Activated CD4-positive, alpha-beta memory T cell treated with anti-CD3 and anti-CD28 coated beads for 36 hours (primary cell): ENCODE measurements at regions not wholly inside any gene's neighbourhood (a gene's known extent, or its start where the extent isn't known, plus 50 kb on each side); places are given as distances from the start of the nearest gene placed in this dataset.
A peak's percentile ranks its signal among the peaks of the same experiment; 100 is the strongest.

Source experiments
- CTCF ChIA-PET: fragments of 350-600 bp; sonication (Branson Sonifier 250); formaldehyde crosslinking; loops from one replicate; lab custom pipeline; 2021; ENCODE audit warnings: antibody characterized with exemption, inconsistent platforms; lab: Charles Lee
- POLR2A ChIA-PET: fragments of 350-600 bp; sonication (Branson Sonifier 250); formaldehyde crosslinking; loops from one replicate; lab custom pipeline; 2021; ENCODE audit warnings: antibody characterized with exemption; lab: Charles Lee
- DNase-seq: peaks from one replicate; pipeline ENCODE4 v3.0.0-alpha.2; 2020
- H3K27ac Mint-ChIP-seq: one replicate; pipeline ENCODE4 v1.8.0; 2021; ENCODE audit warnings: mixed read lengths
- H3K27me3 Mint-ChIP-seq: one replicate; pipeline ENCODE4 v1.8.0; 2021; ENCODE audit warnings: mixed read lengths
- H3K36me3 Mint-ChIP-seq: one replicate; pipeline ENCODE4 v1.8.0; 2021; ENCODE audit warnings: mixed read lengths
- H3K4me1 Mint-ChIP-seq: one replicate; pipeline ENCODE4 v1.8.0; 2021; ENCODE audit warnings: low read depth, mixed read lengths
- H3K4me3 Mint-ChIP-seq: one replicate; pipeline ENCODE4 v1.8.0; 2021; ENCODE audit warnings: mild to moderate bottlenecking, mixed read lengths
- H3K9me3 Mint-ChIP-seq: one replicate; pipeline ENCODE4 v1.8.0; 2021; ENCODE audit warnings: mixed read lengths
- intact Hi-C: fragments of 100-400 bp; cut with micrococcal nuclease; formaldehyde crosslinking; loops from one replicate; pipeline ENCODE4 v1.15.1; 2023

DNA sequence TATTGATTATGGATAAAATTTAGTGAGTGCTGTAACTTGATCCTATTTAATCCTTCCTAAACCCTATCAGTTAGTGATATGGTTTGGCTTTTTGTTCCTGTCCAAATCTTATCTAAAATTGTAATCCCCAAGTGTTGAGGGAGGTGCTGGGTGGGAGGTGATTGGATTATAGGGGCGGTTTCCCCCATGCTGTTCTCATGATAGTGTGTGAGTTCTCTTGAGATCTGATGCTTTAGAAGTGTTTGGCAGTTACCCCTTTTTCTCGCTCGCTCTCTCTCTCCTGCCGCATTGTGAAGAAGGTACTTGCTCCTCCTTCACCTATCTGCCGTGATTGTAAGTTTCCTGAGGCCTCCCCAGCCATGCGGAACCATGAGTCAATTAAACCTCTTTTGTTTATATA lies 134.0 kb upstream of the SUCLG2 start:
- Mint-ChIP-seq H3K36me3 (peaks cover 9% of the 10 kb centered on the region), H3K9me3 (peaks cover 15% of the 10 kb centered on the region), H3K27ac (no peak overlapping the region), H3K4me3 (no peak overlapping the region), H3K4me1 (peaks cover 5% of the 10 kb centered on the region), H3K27me3 (no peaks in the 10 kb centered on the region)
- intact Hi-C loops, result no loop called here
- CTCF ChIA-PET, result interaction anchor here (3.3 to 5.0 kb wide), 2 partner anchors 405 to 675 kb away, joined by 40 to 72 read pairs; no protein-coding TSS in a partner anchor
- DNase-seq, result no peak
- POLR2A ChIA-PET, result no interaction called here

DNA sequence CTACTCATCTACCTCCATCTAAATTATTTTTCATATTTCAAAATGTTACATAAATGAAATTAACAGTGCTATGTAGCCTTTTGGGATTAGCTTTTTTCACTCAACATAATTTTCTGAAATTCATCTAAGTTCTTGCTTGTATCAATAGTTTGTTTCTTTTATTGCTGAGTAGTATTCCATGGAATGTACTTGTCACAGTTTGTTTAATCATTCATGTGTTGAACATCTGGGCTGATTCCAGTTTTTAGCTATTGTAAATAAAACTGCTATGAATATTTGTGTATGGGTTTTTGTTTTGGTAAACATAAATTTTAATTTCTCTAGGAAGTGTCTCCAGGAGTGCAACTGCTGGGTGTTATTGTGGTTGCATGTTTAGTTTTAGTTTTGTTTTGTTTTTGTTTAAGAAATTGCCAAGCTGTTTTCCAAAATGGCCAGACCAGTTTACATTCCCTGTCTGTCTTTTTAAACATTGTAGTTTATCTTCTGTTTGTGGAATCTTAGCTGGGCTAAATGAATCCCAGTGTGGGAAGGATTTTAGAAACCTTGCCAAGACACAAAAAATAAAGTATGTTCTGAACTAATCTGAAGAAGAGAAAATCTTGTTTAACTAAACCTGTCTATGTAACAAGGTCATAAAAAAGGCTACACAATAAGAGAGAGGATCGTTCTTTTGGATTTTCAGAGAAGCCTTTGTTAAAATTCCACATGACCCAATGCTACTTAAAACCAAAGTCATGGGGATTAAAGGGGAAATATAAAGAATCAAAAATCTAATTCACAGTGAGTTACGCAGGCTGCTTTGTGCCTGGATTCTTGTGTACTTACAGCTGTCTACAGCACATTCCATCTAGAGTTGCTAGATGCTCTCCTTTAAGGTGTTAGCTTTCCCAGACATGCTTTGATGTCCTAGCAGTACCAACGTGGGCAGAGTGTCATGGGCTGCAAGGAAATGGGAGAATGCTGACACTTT lies 129.2 kb upstream of the SUCLG2 start:
- H3K4me1 Mint-ChIP-seq, result no peaks in the 10 kb centered on the region
- POLR2A ChIA-PET, result no interaction called here

DNA sequence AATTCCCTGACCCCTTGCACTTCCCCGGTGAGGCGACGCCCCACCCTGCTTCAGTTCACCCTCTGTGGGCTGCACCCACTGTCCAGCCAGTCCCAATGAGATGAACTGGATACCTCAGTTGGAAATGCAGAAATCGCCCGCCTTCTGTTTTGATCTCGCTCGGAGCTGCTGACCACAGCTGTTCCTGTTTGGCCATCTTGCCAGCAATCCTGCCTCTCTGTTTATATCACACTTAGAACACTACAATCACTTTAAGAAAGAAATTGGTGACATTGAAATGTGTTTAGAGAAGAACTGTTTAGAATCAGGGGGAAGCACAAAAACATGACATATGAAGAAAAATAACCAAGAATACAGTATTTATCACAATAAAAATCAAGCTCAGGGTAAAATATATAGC lies 127.5 kb upstream of the SUCLG2 start:
- no peaks in the 10 kb centered on the region for H3K27me3 Mint-ChIP-seq
- POLR2A ChIA-PET, result no interaction called here
- H3K9me3 Mint-ChIP-seq, result peaks cover 22% of the 10 kb centered on the region
- H3K36me3 Mint-ChIP-seq, result peaks cover 11% of the 10 kb centered on the region
- CTCF ChIA-PET, result no interaction called here
- no peaks in the 10 kb centered on the region for H3K4me1 Mint-ChIP-seq
- H3K4me3 Mint-ChIP-seq, result no peak overlapping the region
- no peak overlapping the region for H3K27ac Mint-ChIP-seq
- no peak for DNase-seq
- intact Hi-C loops, result no loop called here

More for the DNA sequence above, 129.2 kb upstream of the SUCLG2 start:
- H3K27me3 Mint-ChIP-seq, result no peaks in the 10 kb centered on the region
- DNase-seq, result no peak
- peaks cover 11% of the 10 kb centered on the region for H3K36me3 Mint-ChIP-seq
- H3K4me3 Mint-ChIP-seq, result no peak overlapping the region
- peaks cover 15% of the 10 kb centered on the region for H3K9me3 Mint-ChIP-seq
- CTCF ChIA-PET, result no interaction called here
- no peak overlapping the region for H3K27ac Mint-ChIP-seq
- intact Hi-C loops, result no loop called here

DNA sequence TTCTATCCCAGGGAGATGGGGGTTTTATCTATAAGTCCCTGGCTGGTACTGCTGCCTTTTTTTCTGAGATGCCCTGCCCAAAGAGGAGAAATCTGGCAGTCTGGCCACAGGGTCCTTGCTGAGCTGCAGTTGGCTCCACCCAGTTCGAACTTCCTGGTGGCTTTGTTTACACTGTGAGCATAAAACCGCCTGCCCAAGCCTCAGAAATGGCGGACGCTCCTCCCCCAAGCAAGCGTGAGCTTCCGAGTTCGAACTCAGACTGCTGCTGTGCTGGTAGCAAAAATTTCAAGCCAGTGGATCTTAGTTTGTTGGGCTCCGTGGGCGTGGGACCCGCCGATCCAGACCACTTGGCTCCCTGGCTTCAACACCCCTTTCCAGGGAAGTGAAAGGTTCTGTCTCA lies 126.8 kb upstream of the SUCLG2 start:
- Mint-ChIP-seq H3K9me3 (peaks cover 26% of the 10 kb centered on the region), H3K4me3 (no peak overlapping the region), H3K36me3 (peaks cover 11% of the 10 kb centered on the region), H3K4me1 (no peaks in the 10 kb centered on the region), H3K27ac (no peak overlapping the region), H3K27me3 (no peaks in the 10 kb centered on the region)
- CTCF ChIA-PET, result no interaction called here
- POLR2A ChIA-PET, result no interaction called here
- intact Hi-C loops, result no loop called here
- DNase-seq, result no peak

DNA sequence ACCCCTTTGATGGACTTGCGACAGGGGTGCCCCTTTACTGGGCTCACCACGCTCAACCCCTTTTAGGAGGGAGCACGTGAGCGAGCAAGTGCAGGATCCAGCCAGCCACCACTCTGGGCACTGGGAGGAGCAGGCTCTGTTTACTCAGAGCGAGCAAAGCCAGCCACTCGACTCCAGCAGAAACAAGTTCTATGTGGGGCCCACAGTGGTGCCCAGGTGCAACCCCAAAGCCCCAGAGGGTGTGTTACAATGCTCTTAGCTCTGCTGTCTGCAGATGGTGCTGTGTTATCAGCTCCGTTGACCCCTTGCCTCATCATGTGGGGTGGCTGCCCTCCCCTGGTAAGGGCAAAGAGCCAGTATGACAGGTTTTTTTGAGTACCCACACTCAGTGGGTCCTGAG lies 120.3 kb upstream of the SUCLG2 start:
- H3K27me3 Mint-ChIP-seq, result no peaks in the 10 kb centered on the region
- ChIA-PET POLR2A (no interaction called here), CTCF (no interaction called here)
- H3K4me3 Mint-ChIP-seq, result no peak overlapping the region
- intact Hi-C loops, result no loop called here
- peaks cover 20% of the 10 kb centered on the region for H3K9me3 Mint-ChIP-seq
- no peak for DNase-seq
- H3K4me1 Mint-ChIP-seq, result no peaks in the 10 kb centered on the region
- H3K36me3 Mint-ChIP-seq, result peaks cover 3% of the 10 kb centered on the region
- H3K27ac Mint-ChIP-seq, result no peak overlapping the region

DNA sequence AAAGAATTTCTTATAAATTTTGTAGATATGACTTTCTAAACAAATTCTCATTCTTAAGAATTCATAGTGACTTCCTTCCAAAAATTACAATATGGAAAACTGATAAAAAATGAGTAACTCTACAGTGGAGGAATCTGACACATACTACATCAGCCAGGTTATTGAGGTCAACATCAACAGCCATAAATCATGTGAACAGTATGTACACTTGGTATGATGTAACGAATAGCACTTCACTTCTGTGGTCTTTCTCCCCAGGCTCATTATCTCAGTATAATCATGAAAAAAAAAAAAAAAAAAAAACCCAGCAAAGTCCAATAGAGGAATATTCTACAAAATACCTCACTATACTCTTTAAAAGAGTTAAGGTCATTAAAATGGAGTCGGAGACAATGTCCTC lies 111.2 kb upstream of the SUCLG2 start:
- intact Hi-C loops, result no loop called here
- H3K27me3 Mint-ChIP-seq, result no peaks in the 10 kb centered on the region
- peaks cover 37% of the 10 kb centered on the region for H3K9me3 Mint-ChIP-seq
- peaks cover 17% of the 10 kb centered on the region for H3K36me3 Mint-ChIP-seq
- H3K27ac Mint-ChIP-seq, result no peak overlapping the region
- no peaks in the 10 kb centered on the region for H3K4me1 Mint-ChIP-seq
- no peak for DNase-seq
- POLR2A ChIA-PET, result no interaction called here
- no peak overlapping the region for H3K4me3 Mint-ChIP-seq
- CTCF ChIA-PET, result no interaction called here

DNA sequence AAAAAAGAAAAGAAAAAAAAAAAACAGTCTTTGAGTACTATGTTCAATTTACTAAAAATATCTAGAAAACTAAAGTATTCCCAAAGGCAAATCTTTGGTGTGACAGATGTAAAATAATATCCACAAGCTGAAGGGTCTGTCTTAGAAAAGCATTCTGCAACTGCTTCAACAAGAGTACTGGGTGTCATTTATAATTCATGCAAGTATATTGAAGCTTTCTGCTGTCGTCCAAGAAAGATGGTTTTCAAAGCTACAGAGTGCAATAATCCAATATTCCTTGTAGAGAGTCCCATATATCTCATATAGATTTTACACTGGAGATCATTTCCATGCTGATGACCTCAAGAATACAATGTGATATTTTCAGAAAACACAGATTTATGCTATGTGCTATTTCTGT lies 90.9 kb upstream of the SUCLG2 start:
- H3K27me3 Mint-ChIP-seq, result no peaks in the 10 kb centered on the region
- H3K4me3 Mint-ChIP-seq, result no peak overlapping the region
- intact Hi-C loops, result no loop called here
- CTCF ChIA-PET, result no interaction called here
- H3K9me3 Mint-ChIP-seq, result peaks cover 8% of the 10 kb centered on the region
- peaks cover 3% of the 10 kb centered on the region for H3K4me1 Mint-ChIP-seq
- POLR2A ChIA-PET, result no interaction called here
- no peak overlapping the region for H3K27ac Mint-ChIP-seq
- H3K36me3 Mint-ChIP-seq, result peaks cover 13% of the 10 kb centered on the region
- DNase-seq, result no peak

DNA sequence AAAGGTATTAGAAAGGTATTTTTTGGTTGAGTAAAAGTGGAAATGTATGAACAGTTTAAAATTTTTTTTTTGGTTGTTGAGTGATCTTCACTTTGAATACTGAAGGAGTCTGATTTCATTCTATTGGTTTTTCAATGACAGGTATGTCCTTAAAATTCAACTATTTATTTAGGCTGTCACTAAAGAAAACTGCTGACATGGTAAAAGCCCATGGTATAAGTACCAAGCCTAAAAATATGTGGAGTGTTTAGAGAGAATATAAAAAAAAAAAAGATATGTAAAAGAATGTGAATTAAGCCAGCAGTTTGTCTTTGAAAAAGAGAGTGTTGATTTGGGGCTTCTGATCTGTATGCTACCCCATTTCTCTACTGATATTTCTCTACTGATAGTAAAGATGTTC lies 90.3 kb upstream of the SUCLG2 start:
- no peak overlapping the region for H3K27ac Mint-ChIP-seq
- peaks cover 10% of the 10 kb centered on the region for H3K36me3 Mint-ChIP-seq
- intact Hi-C loops, result no loop called here
- peaks cover 5% of the 10 kb centered on the region for H3K4me1 Mint-ChIP-seq
- ChIA-PET POLR2A (no interaction called here), CTCF (no interaction called here)
- H3K27me3 Mint-ChIP-seq, result no peaks in the 10 kb centered on the region
- peaks cover 5% of the 10 kb centered on the region for H3K9me3 Mint-ChIP-seq
- H3K4me3 Mint-ChIP-seq, result no peak overlapping the region
- DNase-seq, result no peak

DNA sequence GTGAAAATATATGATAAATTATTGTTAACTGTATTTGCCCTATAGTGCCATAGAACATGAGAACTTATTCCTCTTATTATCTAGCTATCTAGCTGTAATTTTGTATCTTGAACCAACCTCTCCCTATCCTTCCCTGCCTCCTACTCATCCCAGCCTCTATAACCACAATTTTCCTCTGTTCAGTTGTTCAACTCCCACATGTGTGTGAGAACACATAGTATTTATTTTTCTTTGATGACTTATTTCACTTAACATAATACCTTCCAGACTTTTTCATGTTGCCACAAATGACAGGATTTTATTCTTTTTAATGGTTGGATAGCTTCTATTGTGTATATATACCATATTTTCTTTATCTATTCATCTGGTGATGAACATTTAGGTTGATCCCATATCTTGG lies 85.4 kb upstream of the SUCLG2 start:
- intact Hi-C loops, result no loop called here
- Mint-ChIP-seq H3K4me1 (peaks cover 36% of the 10 kb centered on the region), H3K9me3 (no peaks in the 10 kb centered on the region), H3K27me3 (no peaks in the 10 kb centered on the region), H3K4me3 (no peak overlapping the region), H3K27ac (no peak overlapping the region), H3K36me3 (peaks cover 4% of the 10 kb centered on the region)
- ChIA-PET CTCF (no interaction called here), POLR2A (no interaction called here)
- no peak for DNase-seq

DNA sequence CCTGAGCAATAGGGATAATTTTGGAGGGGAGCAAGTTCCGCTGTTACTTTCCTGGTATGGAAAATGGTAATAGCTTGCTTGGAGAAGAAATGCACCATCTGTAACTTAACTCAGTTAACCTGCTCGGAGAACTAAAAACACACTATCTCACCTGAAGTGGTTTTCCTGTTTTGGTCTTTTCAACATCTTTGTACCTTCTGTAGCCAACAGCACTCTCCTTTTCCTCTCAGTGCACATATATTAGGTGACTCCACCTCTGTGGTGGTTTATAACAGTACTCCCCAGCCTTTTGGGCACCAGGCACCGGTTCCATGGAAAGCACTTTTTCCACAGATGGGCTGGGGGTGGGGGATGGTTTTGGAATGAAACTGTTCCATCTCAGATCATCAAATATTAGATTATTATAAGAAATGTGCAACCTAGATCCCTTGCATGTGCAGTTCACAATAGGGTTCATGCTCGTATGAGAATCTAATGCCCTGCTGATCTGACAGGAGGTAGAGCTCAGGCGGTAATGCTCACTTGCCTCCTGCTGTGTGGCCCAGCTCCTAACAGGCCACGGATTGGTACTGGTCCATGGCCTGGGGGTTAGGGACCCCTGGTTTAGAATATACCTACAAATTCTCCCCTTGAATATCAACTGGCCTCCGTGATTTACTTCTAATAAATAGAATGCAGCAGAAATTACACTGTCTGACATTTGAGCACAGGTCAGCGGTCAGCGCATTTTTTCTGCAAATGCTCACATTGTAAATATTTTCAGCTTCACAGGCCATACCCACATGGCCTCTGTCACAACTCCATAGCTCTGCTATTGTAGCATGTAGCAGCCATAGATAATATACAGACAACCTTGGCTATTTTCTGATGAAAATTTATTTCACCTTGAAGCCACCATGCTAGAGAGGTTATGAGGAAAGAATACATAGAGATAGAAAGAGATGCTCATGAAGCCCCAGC lies 83.8 kb upstream of the SUCLG2 start:
- Mint-ChIP-seq H3K4me3 (no peak overlapping the region), H3K27ac (peak overlapping the region; percentile 26), H3K27me3 (no peaks in the 10 kb centered on the region), H3K4me1 (peaks cover 39% of the 10 kb centered on the region), H3K36me3 (peaks cover 4% of the 10 kb centered on the region), H3K9me3 (peaks cover 3% of the 10 kb centered on the region)
- POLR2A ChIA-PET, result no interaction called here
- no peak for DNase-seq
- CTCF ChIA-PET, result no interaction called here
- intact Hi-C loops, result no loop called here

DNA sequence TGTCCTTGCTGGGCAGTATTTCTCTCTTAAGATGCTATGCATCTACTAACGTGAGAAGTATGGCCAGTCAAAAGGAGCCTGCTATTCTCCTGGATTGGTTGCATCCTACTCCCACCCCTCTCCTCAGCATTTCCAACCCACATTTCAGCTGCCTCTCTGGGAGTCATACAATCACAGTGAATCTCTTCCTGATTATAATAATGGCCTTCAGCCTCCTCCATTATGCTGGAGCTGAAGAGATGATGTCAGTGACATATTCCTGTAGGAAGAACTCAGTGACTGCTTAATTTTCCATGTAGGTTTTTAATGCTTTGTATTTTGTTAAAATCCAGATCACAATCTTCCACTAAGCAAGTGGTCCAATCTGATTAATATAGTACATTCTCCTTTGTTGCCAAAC lies 82.7 kb upstream of the SUCLG2 start:
- Mint-ChIP-seq H3K27ac (no peak overlapping the region), H3K4me1 (peaks cover 39% of the 10 kb centered on the region), H3K36me3 (peaks cover 2% of the 10 kb centered on the region), H3K4me3 (no peak overlapping the region), H3K27me3 (no peaks in the 10 kb centered on the region), H3K9me3 (peaks cover 3% of the 10 kb centered on the region)
- ChIA-PET POLR2A (no interaction called here), CTCF (no interaction called here)
- DNase-seq, result no peak
- intact Hi-C loops, result no loop called here

DNA sequence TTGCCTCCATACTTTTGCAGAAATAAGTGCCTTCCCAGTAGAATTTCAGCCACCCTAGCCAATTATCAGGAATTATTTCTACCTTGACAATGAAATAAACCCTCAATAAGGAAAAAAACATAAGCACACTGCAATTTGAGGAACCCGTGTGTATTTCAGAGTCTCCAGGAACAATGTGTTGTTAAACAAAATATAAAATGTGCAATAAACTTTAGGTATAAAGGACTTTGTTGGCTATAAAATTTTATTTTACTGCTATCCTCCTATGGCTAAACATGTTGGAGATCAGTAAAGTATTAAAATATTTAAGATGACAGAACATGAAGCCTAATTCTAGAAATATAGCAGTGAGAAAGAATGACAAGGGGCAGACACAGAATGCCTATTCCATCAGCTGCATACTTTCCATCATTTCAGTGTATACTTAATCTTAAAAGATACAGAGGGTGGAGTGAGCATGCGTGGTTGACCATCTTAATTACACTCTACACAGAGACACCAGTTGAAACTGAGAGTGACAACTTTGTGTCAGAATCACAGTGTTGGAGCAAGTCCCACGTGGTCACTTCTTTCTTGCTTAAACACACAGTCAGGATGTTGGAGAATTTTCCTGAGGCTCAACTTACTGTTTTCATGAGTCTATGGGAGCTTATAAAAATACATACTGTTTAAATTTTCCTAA lies 79.0 kb upstream of the SUCLG2 start:
- H3K36me3 Mint-ChIP-seq, result peaks cover 2% of the 10 kb centered on the region
- CTCF ChIA-PET, result no interaction called here
- no peaks in the 10 kb centered on the region for H3K27me3 Mint-ChIP-seq
- intact Hi-C loops, result no loop called here
- POLR2A ChIA-PET, result no interaction called here
- no peak overlapping the region for H3K27ac Mint-ChIP-seq
- peaks cover 3% of the 10 kb centered on the region for H3K9me3 Mint-ChIP-seq
- H3K4me3 Mint-ChIP-seq, result no peak overlapping the region
- H3K4me1 Mint-ChIP-seq, result peaks cover 26% of the 10 kb centered on the region
- no peak for DNase-seq
